ENCODE measurements at regions not wholly inside any gene's neighbourhood (a gene's known extent, or its start where the extent isn't known, plus 50 kb on each side); places are given as distances from the start of the nearest gene placed in this dataset.

GRCh38 chr14:23814527-23815256, 138.9 kb upstream of the DHRS4 start:
- TF ChIP-seq YY1 (IDR thresholded peaks at IDR 0.05; ENCODE audit: insufficient read depth, insufficient read length), result no peak
- no peak for TF ChIP-seq ZNF274 (IDR thresholded peaks at IDR 0.05; ENCODE audit: low read depth, low read length)
- no peak for TF ChIP-seq SUZ12 (IDR thresholded peaks at IDR 0.05; ENCODE audit: extremely low read depth, insufficient read depth, insufficient read length)

Measured in NT2/D1 (cell line).